DMS79 treated with DMSO at 0.1 percent for 48 hours (cell line): ENCODE measurements at regions not wholly inside any gene's neighbourhood (a gene's known extent, or its start where the extent isn't known, plus 50 kb on each side); places are given as distances from the start of the nearest gene placed in this dataset.
"Not testable (repeated sequence)": the region's sequence is repeated elsewhere in the genome, so short reads cannot be mapped to it uniquely, and the experiment has no call there.

Experiments
- DNase-seq: peaks from one replicate; lab custom pipeline; 2025; lab: John Stamatoyannopoulos, UW

DNA sequence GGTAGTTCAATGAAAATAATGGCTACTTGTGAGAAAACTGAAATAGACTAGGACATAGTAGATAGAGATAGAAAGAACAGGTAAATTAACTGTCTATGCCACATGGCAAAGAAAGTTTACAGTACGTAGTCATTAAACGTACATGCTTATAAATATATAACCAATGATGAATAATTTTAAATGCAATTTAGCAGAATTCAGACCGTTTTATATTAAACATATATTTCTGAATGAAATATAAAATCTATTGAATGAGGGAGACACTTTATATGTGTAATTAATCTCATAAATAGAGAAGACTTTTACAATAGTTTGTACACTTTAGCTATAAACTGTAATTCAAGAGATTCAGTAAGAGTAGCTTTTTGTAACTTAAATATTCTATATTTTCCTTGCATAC lies 124.4 kb upstream of the VPREB1 start:
- no peak for DNase-seq

DNA sequence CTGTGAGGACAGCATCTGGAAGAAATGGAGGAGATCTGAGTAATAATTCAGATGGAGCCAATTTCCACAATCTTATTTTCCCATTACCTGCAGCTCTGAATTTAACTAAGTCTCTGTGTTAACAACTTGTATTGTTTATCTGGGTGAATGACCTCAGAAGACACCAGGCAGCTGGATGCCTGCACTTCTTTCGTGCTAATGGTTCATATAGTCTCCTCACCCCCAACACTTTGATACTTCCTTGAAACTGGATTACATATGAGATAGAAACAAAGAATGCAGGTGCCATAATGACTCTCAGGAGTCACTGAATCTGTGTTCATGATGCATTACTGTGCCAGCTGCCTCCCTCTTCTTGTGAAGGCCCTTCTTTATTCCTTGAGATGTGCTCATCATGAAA lies 125.6 kb upstream of the VPREB1 start:
- DNase-seq = no peak

DNA sequence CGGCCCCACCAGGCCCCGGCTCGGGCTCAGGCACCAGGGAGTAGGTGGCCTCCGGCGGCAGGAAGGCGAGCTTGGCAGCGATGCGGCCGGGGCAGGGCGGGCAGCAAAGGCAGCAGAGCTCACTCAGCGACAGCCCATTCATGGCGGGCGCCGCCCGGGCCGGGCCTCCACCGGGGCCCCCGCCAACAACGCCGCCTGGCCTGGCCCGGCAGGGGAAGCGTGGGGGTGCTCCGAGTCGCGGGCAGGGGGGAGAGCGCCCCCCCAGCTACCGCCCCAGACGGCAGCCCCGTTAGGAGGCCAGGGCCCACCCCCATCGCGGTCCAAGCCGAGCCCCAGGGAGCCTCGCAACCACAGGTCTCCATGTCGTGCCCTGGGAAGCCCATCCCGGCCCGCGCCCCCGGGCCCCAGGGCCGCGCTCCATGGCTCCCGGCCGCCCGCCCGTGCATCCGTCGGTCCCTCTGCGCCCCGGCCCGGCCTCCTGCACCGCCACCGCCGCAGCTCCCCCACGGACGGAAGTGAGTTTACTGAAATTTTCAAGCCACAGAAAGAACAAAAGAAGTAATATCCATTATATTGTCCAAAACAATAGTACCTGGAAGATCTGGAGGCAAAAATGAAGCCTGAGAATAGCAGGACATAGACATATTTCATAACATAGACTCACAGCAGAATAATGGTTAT lies 126.6 kb upstream of the VPREB1 start:
- not testable (repeated sequence) for DNase-seq

DNA sequence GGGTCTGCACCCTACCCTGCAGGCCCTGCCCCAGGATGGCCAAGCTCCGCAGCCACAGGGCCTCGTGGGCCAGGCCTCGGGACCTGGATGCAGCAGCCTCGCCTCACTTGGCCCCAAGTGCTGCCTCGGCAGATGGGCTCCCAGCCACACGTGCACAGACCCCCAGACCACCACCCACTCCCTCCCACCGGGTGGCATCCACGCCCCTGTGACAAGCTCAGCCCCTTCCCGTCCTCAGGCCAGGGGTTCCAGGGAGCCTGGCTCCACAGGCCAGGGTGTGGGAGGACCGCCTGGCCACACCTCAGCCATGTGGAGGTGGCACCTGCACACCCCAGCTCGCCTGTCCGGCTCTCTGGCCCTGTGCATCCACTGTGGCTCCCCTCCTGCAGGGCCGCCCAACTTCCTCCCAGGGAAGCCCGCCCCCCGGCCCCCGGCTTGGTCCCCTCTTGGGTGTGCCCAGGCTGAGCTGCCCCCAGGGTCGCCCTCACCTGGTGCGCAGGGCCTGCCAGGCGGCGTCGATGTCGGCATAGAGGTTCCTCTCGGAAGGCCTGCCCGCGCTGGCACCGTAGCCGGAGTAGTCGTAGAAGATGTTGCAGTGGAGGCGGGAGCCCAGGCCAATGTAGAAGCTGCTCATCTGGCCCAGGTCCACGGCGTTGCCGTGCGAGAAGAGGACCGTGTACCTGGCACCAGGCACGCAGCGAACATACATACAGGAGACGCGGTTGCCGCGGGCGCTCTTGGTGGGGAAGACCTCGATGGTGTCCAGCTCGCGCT lies 127.4 kb upstream of the VPREB1 start:
- not testable (repeated sequence) for DNase-seq

DNA sequence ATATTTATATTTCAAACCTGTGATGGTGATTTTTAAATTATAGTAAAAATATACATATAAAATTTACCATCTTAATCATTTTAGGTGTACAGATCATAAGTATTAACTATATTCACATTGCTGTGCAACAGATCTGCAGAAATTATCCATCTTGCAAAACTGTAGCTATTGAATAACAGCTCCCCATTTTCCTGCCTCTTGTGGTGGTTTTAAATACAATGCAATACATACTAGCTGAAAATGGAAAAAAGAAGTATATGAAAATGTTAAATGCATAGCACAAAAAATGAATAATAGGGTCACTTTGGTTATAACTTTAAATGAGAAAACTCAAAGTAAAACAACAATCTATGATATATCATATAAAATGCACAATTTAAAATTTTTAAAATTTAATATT lies 130.9 kb upstream of the VPREB1 start:
- DNase-seq = no peak

DNA sequence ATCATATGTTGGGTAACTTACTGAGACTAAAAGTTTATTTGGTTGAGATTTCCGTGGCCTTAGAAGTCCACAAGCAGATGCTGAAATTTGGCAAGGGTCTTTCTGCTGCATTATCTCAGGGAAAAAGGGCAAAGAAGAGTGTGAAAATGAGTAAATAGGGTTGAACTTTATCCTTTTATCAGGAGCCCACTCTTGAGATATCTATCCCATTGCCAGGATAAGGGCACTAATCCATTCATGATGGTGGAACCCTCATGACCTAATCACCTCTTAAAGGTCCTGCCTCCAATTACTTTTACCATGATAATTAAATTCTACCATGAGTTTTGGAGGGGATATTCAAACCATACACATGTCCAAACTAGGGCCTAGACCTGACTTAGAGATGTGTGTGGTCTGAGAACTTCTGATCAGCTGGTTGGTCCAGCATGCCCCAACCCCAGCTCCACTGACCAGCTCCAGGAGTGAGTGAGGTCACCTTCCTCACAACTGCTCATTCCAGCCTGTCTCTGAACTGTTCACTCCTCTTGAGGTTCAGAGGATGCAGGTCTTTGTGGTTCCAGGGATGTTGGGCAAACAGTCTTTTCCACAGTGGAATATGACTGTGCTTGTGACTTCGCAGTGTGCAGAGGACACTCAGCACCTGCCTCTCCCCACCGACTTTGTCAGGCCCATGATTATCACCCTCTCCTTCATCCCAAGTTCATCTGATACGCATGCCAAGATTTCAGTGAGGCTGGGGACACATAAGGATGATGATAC lies 130.1 kb upstream of the TOP3B start:
- no peak for DNase-seq

DNA sequence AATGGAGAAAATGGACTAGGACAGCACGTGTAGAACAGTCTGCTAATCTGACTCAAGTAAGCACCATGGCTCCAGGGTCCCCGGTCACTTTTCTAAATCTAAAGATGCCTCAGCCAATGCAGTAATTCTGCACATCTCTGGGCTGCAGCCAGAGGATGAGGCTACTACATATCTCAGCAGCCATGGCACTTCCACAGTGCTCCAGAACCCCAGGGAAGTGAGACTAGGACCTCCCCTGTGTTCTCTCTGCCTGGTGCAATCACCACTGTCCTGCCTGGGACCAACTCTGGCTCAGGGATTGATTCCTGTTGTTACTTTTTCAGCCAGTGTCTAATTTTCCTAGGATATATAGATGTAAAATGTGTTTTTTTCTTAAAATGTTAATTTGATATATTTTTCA lies 129.4 kb upstream of the TOP3B start:
- no peak for DNase-seq

DNA sequence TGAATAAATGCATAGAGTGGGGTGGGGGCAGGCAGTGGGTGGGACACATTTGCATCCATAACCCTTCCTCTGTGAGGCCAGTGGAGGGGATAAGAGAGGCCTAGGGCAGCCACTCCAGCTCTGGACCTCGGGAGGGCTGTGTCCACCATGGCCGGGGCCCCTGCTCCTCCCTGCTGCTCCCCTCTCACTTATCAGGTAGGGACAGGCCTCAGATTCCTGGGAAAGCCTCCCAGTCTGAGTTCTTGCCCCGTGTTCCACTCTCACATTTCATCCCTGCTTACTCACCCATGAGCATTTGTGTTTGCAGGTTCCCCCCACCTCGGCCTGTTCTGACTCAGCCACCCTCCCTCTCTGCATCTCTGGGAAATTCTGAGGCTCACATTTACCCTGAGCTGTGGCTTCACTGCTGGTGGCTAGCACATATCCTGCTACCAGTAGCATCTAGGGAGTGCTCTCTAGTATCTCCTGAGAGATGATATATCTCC lies 128.7 kb upstream of the TOP3B start:
- DNase-seq = no peak

DNA sequence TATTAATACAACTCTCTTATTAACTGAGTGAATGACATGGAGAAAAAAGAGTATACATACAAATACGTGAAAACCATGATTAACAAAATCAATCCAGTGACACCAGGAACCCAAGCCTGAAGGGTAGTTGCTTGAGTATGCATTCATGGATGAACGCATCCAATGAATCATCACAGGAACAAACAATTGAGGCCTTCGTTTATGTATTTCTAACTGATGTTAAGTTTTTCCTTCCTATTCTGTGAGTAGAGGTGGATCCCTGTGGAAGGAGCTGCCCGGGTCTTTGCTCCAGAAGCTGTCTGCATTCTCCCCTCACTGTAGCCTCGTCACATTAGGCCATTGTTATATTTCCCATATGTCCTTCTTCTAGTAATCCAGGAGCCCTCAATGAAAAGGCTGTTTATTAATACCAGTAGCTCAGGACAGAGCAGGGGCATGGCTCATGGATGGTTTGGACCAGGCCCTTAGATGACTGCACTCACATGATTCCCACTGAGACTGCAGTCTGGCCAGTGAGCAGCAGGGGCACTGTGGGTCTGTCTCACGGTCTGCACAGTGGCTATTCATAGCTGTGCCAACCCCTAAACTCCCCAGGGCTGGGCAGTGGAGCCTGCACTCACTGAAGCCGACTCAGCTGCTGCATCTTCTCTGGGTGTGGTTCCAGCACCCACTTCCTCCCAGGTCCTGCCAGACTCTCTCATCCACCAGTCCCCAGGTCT lies 128.1 kb upstream of the TOP3B start:
- no peak for DNase-seq

DNA sequence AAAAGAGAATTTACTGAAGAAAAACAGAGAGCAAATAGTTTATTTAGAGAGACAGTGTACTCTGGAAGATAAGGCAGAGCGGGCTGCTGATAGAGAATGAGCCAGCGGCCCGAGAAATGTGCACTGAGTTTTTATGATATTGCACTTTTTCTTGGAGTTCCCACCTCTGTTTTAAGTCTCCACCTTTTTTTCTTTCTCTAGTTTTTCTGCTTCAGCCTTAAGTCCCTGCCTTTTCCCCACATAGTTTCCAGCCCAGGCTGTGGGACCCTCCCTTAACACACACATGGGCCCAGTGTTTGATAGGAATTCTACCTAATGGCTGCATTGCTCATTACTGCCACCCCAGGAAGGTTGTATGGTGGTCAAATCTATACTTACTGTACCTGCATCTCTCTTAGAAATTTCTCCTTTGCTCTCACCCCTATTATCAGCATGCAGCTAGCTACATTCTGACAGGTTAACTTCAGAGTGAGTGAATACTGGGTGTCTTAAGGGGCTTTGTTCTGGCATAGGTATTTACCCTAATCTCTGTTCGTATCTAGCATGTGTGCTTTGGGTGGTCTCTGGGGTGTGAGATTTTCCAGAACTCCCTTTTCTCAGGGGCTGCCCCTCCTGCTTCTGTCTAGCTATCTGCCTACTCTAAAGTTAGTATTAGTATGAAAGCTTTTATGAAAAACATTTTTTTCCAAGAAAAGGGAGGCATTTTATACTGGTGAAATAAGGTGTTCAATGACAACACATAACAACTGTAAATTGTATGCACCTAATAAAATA lies 127.3 kb upstream of the TOP3B start:
- no peak for DNase-seq

DNA sequence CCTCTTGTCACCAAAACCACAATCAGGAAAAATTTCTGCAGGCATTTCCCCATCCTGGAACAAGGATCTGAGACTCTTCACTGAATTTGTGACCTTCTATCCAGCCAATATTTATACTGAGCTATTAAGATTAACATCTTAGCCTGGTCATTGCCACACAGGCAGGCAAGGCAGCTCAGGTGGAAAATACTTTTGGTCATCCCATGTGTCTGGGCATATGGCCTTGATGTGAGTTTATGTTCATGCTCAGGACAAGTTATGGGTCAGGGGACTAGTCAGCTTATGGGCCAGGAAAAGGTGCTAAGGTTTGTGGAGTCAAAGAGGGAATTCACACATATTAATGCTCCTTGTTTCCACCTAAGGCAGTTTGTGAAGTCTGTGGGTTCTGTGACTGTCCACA lies 124.3 kb upstream of the TOP3B start:
- no peak for DNase-seq

DNA sequence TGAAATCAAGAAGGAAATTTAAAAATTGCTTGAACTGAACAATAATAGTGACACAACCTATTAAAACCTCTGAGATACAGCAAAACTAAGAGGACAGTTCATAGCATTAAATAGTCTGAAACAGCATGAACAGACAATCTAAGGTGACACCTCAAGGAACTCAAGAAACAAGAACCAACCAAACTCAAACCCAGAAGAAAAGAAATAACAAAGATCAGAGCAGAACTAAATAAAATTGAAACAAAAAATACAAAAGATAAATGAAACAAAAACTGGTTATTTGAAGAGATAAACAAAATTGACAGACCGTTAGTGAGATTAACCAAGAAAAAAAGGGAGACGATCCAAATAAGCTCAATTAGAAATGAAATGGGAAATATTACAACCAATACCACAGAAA lies 122.8 kb upstream of the TOP3B start:
- DNase-seq = no peak

DNA sequence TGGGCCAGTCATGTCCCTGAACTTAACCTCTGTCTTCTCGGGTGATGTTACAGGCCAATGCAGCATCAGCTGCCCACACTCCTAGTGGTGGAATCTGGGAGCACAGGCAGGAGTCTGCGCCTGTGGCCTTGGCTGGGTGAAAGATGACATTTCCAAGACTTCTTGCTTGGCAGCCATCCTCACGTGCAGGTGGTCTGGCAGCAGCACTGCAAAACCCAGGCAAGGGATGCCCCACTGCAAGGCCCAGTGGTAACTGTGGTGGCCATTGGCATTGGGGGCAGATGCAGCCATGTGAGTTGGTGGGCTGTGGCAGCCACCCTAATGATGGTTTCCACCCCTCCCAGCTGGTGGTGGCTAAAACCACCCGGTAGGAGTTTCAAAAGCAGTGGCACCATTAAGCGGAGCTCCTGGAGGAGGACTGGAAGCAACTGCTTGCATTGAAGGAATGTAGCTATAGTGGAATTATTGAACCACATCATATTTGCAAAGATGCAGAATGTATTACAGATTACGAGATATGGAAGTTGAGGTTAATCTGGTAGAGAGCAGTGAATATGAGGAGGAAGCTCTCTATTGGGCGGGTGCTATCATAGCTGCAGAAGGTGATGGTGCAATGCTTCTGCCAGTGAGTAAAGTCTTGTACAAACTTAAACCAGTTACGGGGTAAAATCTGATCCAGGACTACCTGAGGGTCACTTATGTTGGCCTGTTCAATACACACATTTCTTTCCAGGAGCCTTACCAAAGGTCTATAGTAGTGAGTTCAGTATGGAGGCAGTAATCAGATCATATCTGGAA lies 120.7 kb upstream of the TOP3B start:
- no peak for DNase-seq

DNA sequence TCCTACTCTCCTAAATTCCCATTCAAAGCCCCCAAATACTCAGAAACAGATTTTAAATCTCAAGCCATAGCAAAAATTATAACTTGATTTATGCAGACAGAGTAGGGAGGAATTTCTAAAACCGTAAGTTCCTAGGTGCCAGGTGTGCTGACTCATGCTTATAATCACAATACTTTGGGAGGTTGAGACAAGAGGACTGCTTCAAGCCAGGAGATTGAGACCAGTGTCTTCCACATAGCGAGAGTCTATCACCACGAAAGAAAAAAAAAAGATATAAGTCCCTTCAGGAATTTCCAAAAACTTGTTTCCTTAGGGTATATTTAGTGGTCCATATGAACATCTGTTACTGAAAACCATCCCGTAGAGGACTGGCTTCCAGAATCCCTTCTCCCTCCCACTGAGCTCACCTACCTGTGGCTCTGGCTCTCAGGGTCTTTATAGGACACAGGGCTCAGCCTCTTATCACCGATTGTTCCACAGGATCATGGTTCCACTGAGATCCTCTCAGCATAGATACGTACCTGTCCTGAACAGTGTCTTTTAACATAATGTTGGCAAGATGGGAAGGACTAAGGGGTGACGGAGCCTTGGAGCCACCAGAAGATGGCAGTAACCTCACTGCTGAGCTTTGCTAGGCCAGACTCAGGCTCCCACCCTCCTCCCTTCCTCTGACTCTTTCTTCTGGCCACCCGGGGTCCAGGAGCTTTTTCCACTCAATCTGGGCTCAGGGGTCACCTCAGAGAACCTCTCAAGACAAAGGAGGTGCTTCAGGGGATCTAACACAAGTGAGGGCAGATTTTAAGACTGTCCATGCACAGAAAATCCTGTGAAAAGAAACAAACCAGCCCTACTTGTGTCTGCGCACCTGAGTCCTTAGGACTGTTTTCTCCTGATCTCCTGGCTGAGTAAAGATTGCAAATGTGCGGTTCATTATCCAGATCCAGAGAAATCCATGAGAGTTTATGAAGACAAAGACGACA lies 117.5 kb upstream of the TOP3B start:
- DNase-seq = no peak

DNA sequence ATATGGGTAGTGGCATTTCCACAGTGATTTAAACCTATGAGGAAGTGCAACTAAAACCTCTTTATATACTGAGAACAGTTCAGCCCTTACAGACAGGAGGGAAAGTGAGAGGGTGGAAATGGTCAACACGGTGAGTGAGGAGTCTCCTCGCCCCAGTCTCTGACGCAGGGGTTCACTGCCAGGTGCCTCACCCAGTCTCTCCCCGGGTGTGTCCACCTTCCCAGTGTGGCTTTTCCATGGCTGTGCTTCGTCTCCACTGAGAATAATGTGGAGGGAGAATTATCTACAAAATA lies 116.6 kb upstream of the TOP3B start:
- no peak for DNase-seq

DNA sequence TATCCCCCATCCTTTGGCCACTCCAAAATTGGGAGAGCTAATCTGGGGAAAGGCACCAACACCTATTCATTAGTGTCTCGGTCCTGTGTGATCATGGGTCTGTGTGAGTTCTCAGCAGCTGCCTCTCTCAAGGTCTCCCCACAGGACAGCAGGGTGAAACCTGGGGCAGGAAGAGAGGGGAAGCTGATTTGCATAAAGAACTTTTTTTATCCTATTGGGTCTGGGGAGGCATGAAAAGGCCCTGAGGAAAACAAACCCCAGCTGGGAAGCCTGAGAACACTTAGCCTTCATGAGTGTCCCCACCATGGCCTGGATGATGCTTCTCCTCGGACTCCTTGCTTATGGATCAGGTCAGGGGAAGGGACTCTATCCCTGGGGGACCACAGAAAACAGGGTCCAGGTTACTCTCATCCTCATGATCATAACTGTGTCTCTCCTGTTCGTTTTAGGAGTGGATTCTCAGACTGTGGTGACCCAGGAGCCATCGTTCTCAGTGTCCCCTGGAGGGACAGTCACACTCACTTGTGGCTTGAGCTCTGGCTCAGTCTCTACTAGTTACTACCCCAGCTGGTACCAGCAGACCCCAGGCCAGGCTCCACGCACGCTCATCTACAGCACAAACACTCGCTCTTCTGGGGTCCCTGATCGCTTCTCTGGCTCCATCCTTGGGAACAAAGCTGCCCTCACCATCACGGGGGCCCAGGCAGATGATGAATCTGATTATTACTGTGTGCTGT lies 116.0 kb upstream of the TOP3B start:
- no peak for DNase-seq

DNA sequence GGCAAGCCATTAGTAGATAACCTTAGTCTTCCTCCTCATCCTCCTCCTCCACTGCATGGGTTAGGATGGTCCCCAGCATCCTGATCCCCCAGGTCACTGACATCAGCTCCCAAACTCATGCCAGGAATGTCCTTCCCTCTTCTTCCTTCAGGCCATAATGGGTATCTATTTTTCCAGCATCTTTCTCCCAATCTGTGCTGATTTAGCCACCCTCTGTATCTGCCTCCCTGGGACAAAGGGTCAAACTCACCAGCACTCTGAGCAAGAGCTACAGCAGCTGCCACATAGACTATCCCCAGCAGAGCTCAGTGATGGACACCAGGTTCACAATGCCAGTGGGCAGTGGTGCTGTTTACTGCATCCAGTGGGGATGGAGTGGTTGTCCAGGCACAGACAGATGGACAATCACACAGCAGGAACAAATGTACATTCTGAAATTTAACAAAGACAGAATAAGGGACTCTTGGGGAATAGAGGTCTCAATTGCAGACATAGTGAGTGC lies 115.2 kb upstream of the TOP3B start:
- no peak for DNase-seq

DNA sequence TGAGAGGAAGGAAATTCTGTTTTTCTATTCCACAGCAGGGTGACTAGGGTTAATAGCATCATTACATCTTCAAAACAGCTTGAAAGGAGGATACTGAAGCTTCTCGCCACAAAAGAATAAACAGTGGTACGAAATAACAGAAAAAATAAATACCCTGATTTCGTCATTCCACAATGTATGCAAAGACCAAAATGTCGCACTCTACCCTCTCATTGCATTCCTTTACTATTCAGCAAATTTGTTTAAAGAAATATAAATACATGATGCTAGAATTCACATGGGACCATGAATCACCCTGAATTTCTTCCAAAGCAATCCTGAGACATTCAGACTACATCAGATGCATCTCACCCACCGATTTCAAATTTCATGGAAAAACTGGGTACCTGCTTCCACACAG lies 112.3 kb upstream of the TOP3B start:
- no peak for DNase-seq

DNA sequence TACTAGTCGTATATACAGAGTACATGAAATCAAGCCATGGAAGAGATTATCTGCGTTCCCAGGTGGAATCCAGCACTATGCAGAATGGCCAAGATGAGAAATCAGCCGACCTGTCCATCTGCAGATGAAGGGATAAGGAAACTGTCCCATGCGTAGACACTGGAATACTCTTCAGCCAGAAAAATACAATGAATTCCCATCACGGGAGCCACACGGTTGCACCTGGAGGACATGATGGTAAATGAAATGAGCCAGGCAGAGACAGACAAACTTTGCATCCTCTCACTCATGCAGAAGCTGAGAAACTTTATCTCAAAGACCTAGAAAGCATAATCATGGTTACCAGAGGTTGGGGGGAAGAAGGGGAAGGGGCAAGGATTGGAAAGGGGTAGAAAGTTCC lies 111.9 kb upstream of the TOP3B start:
- DNase-seq = no peak
